ENCODE measurements at regions not wholly inside any gene's neighbourhood (a gene's known extent, or its start where the extent isn't known, plus 50 kb on each side); places are given as distances from the start of the nearest gene placed in this dataset.

DNA sequence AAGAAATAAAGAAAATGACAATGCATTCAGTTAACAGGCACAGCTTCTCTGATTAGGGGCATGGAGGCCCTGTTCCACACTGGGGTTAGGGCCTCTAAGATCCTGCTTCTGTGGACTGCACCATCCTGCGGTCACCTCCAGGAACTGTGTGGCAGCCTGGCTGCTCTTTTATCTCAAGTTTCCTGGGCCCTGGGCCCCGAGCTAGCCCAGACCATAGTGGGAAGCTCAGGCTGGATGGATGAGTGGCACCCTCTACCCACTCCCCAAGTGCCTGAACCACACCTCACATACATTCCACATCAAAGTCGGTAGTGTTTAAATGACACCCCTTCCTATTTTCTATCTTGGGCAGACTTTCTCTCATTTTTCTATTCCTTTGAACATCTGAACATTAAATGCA, 461.5 kb upstream of the MKI67 start:
- no peak for DNase-seq

DNA sequence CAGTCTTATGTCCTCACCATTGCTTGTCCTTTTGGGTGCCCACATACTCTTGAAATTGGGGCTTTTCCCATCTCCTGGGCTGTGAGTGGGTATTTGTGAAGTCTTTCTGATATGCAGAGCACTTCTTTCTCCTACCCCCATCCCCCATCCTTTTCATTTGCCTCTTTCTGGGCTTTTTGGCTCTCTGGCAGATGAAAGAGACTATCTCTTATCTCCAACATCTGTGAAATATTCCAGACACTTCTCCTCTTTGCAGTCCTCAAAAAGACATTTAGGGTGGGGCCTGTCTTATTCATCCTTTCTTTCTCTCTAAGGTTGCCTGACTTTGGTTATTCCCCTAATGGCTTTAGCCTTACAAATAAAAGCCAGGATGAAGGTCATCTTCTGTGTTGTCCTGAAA, 462.2 kb upstream of the MKI67 start:
- DNase-seq = no peak

DNA sequence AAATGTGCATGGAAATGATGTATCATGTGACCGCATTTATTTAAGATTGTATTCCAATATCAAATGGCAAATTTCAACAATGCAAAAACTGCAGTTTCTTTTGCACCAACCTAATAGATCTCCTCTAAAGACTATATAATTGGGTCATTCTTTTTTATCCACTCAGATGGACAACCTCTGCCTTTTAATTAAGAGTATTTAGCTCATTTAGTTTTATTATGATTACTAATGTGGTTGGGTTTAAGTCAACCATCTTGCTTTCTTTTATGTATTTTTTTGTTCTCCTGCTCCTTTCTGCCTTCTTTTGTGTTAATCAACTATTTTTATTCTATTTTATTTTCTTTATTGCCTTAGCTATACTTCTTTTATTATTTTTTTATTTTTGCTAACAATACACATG, 468.5 kb upstream of the MKI67 start:
- DNase-seq = no peak

DNA sequence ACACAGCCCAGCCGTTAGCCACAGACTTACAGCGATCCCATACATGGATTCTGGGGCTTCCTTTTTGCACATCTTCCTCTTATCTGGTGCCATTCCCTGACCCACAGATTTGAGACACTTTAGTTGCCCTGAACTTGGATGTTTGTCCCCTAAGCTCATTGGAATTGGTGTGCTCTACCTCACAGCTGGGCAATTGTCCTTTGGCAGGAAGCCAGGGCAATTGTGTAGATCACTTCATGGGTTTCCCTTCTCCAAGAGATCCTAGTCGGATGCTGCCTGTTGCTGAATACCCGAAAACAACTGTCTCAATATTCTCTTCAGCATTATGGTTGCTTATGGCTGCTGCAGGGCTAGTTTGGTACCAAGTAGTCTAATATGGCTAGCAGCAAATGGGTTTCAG, 470.7 kb upstream of the MKI67 start:
- DNase-seq = no peak

DNA sequence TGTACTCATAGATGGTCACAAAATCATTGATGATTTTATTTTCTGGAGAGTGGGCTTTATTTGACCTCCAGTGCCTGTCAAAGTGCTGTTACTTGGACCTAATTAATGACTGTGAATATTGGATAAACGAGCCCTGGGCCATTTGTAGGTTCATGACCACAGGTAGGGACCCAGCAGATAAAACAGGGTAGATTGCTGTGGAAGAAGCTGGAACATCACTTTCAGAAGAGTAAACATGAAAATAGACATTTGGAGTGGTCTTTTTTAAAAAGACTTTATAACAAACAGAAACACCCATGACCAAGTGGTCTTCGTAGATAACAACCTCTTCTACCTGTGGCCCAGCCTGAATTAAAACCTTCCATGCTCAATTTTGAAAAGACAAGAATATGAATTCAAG, 472.8 kb upstream of the MKI67 start:
- no peak for DNase-seq

DNA sequence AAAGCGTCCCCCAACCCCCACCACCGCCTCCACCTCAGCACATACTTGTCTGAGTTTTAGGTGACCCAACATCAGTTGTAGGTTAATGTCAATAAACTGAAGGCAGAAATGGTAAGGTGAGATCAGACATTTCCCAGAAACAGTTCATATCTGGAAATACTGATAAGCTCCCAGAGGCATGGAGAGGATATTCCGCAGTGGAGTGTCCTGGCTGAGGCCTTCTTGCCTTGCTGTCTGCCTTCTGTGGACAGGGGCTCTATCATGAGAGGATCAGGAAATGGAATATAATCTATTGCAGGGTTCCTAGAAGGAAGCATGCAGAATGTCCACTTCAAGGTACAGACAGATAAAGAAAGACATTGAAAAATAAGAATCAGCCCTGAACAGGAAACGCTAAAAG, 473.3 kb upstream of the MKI67 start:
- no peak for DNase-seq

DNA sequence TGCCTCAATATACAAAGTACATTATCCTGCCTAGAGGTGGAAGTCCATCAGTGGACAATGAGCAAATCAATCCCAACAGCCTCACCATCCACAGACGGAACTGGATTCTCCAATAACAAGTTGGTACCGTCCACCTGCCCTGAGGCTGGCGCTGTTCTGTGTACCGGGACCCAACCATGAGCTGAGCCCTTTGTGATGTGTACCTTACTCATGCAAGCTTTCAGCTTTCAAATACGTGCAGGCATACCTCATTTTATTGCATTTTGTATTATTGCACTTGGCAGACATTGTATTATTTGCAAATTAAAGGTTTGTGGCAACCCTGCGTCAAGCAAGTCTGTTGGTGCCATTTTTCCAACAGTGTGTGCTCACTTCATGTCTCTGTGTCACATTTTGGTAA, 476.0 kb upstream of the MKI67 start:
- DNase-seq = no peak

DNA sequence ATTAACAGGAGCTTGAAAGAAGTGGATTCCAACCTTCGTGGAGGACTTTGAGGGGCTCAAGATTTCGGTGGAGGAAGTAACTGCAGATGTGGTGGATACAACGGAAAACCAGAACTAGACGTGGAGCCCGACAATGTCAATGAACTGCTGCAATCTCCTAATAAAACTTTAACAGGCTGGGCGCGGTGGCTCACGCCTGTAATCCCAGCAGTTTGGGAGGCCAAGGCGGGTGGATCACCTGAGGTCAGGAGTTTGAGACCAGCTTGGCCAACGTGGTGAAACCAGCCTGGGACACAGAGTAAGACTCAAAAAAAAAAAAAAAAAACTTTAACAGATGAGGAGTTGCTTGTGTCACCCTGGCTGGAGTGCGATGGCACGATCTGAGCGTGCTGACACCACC, 477.8 kb upstream of the MKI67 start:
- no peak for DNase-seq

DNA sequence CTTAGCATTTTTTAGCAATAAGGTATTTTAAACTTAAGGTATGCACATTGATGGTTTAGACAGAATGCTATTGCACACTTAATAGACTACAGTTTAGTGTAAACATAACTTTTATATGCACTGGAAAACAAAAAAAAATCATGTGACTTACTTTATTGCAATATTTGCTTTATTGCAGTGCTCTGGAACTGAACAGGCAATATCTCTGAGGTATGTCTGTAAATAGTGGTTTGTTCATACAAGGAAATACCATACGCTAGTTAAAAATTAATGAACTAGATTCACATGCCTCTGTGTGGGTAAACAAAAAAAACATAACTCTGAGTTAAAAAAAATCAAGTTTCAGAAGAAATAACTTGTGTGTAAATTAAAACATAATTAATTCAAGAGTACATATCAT, 479.0 kb upstream of the MKI67 start:
- DNase-seq = no peak

DNA sequence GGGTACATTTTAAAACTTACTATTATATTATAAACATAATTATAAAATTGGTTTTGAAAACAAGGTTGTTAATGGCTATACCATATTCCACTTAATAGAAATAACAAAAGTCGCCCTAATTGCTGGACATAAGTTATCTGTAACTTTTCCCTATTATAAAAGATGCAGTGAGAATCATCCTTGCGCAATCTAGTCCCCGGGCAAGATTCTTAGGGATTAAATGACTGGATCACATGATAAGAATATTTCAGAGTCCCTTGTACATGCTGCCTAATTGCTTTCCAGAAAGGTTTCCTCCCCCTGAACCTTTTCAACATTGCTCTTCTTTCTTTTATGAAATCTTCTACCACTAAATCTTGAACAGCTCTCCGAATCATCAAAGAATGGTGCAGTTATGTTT, 479.8 kb upstream of the MKI67 start:
- DNase-seq = no peak

DNA sequence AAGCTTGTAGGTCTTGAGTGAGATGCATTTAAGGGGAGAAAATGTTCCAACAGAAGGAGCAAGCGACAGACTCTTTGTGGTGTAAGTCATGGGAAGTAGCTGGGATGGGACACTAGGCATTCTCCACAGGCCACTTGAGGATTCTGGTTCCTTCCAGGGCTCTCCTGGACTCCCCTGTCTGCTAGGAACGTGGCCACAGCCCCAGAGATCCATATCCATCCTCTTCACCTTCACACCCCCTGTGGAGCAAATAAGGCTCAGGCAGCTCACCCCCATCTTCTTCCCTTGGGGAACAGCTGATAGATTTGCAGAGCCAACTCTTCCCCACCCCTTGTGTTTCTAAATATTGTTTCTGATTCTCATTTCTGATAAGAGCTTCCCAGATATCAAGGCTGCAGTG, 482.6 kb upstream of the MKI67 start:
- no peak for DNase-seq

DNA sequence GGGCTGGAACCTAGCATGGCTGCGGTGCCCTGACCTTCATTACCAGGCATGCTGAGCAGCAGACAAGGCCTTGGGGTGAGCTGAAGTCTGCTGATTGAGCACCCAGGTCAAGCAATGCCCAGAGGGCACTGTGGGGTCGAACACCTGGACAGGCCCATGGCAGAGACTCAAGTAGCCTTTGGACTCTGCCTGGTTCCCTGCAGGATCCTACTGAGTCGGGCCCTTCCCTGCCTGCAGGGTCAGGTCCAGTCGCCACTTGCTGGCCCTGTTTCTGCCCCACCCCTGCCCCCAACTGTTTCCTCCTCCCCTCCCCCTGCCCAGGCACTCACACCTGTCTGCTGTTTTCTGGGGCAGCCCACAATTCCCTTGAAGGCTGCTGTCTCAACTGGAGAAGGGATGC, 483.2 kb upstream of the MKI67 start:
- no peak for DNase-seq

DNA sequence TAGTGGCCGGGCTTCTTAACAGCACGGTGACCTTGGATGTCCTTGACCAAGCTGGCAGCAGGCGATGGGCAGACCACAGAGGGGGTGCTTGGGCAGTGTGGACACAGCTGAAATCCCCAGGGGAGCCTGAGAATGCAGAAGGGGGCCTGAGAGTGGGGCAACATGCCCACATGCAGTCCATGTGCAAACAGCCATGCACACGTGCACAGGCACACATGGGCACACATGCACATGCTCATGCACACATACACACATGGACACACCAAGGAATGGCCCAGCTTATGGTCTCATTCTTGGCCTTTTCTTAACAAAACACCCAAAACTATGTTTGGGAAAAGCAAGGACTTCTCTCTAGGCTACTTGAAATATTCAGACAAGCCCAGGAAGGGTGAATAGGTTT, 483.9 kb upstream of the MKI67 start:
- DNase-seq = no peak

DNA sequence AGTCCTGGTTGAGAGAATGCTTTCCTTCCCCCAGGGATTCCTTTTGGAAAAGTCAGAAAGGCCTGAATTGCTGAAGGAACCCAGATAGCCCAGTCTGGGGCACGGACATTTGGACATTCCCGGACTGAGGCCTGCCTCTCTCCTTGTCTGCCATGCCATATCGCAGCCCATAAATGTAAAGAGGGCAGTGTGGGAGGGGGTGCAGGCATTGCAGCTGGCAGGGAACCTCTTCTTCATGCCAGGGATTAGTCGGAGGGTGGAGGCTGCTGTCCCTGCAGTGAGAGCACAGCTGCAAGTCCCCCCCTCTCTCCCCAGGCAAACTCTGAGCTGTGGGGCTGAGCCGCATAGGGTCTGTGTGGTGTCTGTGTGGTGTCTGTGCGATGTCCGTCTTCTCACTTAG, 486.0 kb upstream of the MKI67 start:
- no peak for DNase-seq

DNA sequence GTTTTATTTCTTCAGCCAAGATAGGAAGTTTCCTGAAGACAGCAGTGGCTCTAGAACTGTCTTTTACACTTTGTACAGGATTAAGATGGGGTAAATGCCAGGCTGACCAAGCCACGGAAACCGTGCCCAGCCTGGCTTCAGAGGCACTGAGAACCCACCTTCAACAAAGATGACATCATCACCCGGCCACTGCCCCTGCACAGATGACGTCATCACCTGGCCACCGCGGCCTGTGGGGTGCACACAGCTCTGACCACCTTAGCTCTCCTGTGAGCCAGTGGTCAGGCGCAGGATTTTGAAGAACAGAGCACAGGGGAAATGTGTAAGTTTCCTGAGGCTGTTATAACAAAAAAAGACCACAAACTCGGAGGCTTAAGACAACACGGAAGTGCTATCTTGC, 486.4 kb upstream of the MKI67 start:
- DNase-seq = no peak

DNA sequence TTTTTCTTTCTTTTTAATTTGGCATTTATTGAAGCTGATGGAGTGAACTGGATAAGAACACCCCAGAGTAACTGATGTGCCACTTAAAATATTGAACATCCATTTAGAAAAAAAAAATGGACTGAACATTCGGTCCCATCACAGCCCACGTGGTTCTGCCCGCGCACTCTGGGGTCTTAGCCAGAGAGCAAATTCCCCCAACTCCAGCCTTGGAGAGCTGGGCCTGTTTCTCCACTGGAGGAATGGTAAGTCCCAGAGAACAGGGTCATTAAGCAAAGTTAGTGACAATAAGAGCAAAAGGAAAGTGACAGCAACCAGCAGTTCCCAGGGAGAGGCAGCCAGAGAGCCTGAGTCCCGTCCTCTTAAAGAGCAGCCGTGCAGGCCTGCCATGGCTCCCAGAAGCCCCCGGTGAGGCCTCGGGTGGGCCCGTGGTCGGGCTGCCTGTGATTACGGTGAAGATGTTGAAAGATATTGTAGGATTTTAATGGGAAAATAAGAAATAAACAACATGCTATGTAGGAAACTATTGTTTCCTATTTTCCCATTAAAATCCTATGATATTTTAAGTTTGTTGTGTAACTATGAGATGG, 487.9 kb upstream of the MKI67 start:
- DNase-seq = no peak

DNA sequence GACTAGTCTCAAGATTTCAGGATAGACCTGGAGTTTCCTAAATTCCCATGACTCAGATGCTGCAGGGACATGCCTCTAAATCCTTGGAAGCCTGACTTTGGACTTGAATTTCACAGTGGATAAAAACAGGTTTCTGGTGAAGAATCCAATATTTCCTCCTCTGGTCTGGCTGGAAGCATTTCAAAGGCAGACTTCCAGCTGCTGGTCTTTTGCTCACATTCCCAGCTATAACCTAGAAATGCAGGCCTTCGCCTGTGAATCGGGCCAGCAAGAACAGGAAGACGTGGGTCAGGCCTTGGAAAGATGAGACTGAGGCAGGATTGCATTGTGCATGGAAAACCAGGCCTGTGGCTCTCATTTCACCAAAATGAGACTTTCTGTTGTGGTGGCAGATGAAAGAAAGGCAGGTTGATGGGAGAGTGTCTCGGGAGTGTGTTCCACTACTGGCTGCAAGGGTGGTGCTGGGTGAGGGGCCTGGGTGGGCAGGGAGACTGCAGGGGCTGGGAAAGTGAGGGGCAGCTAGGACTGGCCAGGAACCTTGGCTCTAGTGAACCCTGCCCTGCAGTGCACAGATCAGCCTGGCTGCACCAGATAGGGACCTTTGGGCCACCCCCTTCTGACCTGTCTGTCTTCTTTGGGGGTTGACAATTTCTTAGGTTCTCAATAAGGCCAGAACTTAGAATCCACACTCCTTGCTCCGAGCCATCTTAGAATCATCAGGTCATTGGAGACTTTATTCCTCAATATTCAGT, 488.8 kb upstream of the MKI67 start:
- no peak for DNase-seq

DNA sequence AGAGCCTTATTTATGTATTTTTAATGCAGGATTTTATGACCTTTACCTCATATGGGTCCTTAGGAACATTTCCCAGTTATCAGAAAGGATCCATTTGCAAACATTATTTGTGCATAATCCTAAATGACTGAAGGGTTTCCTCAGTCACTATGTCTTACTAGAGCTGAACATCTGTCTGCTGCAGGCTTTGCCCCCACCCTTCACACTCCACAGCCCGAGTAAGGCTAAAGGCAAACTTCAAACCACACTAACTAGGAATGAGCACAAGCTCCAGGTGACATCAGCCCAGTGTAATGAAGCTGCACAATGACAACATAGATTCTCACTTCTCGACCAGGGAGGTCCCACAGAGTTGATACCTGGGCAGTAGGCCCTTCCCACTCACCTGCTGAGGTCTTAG, 491.3 kb upstream of the MKI67 start:
- no peak for DNase-seq

DNA sequence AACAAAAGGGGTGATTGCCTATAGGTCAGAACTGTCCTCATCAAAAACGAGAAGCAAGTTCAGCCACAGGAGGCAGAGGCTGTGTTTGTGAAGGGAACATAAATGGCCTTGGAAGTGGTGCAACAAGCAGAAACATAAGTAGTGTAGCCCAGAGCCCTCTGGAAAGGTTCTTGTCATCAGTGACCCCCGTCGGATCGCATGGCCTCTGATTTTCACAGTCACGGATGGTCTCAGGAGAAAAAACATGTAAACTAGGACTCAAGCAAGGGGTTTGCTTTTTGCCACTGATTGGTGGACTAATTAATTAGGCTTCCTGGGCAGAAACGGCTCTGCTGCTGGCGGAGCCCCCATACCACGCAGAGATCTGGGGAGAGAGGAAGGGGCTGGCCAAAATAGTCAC, 496.5 kb upstream of the MKI67 start:
- DNase-seq = no peak

DNA sequence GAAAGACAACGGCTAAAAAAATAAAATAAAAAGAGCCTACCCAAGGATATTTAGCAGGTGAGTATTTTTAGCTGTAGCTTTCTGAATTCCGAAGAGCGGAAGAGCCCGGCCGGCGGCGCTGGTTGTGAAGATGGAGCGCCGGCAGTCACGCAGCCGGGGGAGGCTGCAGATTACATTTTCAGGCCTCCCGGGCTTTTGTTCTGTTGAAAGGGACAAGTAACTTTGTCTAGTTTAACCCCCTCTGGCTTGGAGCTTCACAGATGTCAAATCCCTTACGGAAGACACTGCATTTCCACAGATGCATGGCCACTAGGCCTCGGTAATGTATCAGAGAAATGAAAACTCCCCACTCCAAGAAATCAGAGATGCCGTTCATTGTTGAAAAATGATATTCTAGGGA, 497.6 kb upstream of the MKI67 start:
- DNase-seq = no peak

DNA sequence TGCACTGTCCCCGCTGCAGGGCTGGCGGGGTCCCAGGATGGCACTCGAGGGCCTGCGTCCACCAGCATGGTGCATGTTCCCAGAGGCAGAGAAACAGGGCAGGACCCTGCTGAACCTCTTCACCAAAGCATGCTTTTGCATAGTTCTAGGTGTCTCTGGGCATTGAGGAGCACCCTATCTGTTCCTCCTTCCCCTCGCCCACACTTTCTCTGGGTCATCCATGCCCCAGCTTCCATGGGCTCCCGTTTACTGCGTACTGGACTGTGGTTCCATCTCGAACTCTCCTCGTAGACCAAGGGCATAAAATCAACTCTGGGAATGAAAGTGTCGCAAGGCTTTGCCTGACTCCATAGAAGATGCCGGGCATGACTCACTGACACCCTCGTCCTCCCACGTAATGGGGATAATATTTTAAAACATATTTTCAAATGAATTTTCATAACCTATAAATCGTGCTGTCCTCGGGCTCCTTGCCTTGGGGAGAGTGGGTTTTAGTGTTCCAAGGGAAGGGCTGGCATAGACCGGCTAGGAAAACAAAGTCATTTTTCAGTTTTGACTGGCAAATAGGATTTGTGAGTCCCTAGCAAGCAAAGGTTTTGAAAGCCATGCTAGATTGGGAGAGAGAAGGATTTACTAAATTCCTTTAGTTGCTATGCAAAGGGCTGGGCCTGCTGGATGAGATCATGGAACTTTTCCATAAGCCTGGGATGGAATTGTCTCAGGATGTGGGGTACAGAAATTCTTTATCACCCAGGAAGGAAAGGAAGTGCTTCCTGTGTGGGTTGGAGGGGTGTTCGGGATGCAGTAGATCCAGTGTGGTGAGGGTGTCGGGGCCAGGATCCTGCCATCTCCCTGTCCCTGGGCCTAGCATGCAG, 498.7 kb upstream of the MKI67 start:
- DNase-seq = no peak

DNA sequence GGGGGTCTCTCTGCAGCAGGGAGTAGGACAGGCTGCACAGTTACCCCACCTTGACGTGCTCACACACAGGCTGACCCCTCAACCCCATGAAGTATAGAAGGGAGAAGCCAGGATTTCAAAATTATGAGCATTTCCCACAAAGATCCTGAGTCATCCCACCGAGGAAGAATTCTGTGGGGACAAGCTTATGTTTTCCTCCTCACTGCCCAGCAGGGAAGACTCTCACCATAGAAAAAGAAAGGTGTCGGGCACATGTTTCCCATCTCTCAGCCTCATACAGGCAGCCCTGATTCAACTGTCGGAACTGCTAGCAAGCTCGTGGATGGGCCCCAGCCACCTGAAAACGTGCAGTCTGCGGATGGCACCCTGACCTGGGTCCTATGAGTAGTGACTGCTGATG, 499.7 kb upstream of the MKI67 start:
- no peak for DNase-seq

DNA sequence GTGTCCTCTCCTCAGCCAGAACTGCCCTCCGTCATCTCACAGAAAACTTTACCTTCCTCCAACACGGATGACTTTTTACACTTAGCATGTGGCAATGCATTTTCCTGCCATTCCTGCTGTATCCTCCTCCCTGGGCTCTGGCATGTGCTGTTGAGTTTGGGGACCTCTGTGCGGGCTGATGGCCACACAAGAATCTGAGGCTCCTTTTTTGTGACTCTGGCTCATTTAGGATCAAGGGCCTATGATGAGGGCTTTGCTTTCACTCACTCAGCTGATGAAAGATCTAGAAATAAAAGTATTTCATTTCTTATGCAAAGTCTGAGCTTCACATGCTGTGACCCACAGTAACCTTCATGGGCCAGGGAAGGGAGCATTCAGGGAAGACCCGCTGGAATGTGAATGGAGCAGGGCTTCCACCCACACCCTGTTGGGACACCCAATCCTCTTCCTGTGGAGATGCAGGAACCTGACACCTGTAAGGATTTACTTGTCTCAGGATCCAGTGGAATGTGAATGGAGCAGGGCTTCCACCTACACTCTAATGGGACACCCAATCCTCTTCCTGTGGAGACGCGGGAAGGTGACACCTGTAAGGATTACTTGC, 500.3 kb upstream of the MKI67 start:
- no peak for DNase-seq

DNA sequence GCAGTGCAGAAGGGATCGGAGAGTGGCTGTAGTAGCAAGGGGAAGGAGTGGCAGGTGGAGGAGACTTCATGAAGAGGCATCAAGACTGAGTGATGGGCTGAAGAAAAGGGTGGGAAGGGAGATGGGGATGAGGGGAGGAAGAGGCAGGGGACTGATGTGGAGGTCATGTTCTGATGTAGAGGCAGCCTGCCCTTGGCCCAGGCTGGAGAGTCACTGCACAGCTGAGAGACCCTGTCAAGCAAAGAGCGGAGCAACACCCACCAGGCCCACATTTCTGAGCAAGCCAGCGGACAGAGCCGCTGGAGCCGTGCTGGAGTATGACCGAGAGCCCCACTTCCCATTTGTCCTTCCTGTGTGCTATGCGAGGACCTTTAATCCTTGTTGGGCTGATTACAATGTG, 501.6 kb upstream of the MKI67 start:
- no peak for DNase-seq
